WERI-Rb-1 (cell line): ENCODE measurements at regions not wholly inside any gene's neighbourhood (a gene's known extent, or its start where the extent isn't known, plus 50 kb on each side); places are given as distances from the start of the nearest gene placed in this dataset.

Experiments used
- DNase-seq: peaks from one replicate; pipeline ENCODE4 v3.0.0-alpha.2; 2020
- H3K27ac ChIP-seq: fragments of 250-450 bp; sonication (Bioruptor Pico); 2 replicates; pipeline ENCODE4 v1.5.1; 2020; ENCODE audit warnings: mild to moderate bottlenecking, moderate library complexity
- H3K27me3 ChIP-seq: fragments of 250-450 bp; sonication (Bioruptor Pico); 2 replicates; pipeline ENCODE4 v1.5.1; 2021; ENCODE audit warnings: mild to moderate bottlenecking, low read depth, moderate library complexity; ENCODE audit not compliant: insufficient read depth, severe bottlenecking
- H3K36me3 ChIP-seq: fragments of 250-450 bp; sonication (Bioruptor Pico); 2 replicates; pipeline ENCODE4 v1.5.1; 2020; ENCODE audit warnings: mild to moderate bottlenecking, moderate library complexity
- H3K4me3 ChIP-seq: 2 replicates; pipeline ENCODE4 v1.5.1; 2011; ENCODE audit warnings: low read depth, mild to moderate bottlenecking, control low read depth, low read length
- H3K9me3 ChIP-seq: fragments of 250-450 bp; sonication (Bioruptor Pico); 2 replicates; pipeline ENCODE4 v1.5.1; 2021; ENCODE audit warnings: mild to moderate bottlenecking, moderate library complexity; ENCODE audit not compliant: severe bottlenecking
- CTCF ChIP-seq: IDR thresholded peaks from 2 replicates; pipeline ENCODE4 v1.5.1; 2011; ENCODE audit warnings: low read depth, mild to moderate bottlenecking, control low read depth, inconsistent platforms, low read length

- H3K36me3 ChIP-seq, result no peaks in the 10 kb centered on the region
- no peak overlapping the region for H3K4me3 ChIP-seq
- no peaks in the 10 kb centered on the region for H3K9me3 ChIP-seq
- H3K27ac ChIP-seq, result no peak overlapping the region
- DNase-seq, result no peak
- no peaks in the 10 kb centered on the region for H3K27me3 ChIP-seq
- TF ChIP-seq CTCF, result no peak
Measured at GRCh38 chr6:81996414-81996813, 243.9 kb upstream of the TENT5A start.

- no peak overlapping the region for H3K27ac ChIP-seq
- H3K4me3 ChIP-seq, result no peak overlapping the region
- no peak for DNase-seq
- no peaks in the 10 kb centered on the region for H3K36me3 ChIP-seq
- TF ChIP-seq CTCF, result no peak
- H3K27me3 ChIP-seq, result no peaks in the 10 kb centered on the region
- H3K9me3 ChIP-seq, result no peaks in the 10 kb centered on the region
Measured at GRCh38 chr6:81995548-81996289, 243.2 kb upstream of the TENT5A start.

- DNase-seq, result no peak
- Histone ChIP-seq H3K36me3 (no peaks in the 10 kb centered on the region), H3K27ac (no peak overlapping the region), H3K9me3 (peaks cover 4% of the 10 kb centered on the region), H3K4me3 (no peak overlapping the region), H3K27me3 (no peaks in the 10 kb centered on the region)
- no peak for TF ChIP-seq CTCF
Measured at GRCh38 chr6:81988871-81989270, 236.4 kb upstream of the TENT5A start.

GRCh38 chr6:81988446-81988845, 236.0 kb upstream of the TENT5A start:
- TF ChIP-seq CTCF, result no peak
- peaks cover 4% of the 10 kb centered on the region for H3K9me3 ChIP-seq
- H3K36me3 ChIP-seq, result no peaks in the 10 kb centered on the region
- H3K4me3 ChIP-seq, result no peak overlapping the region
- H3K27ac ChIP-seq, result no peak overlapping the region
- DNase-seq, result no peak
- H3K27me3 ChIP-seq, result no peaks in the 10 kb centered on the region

- Histone ChIP-seq H3K27me3 (no peaks in the 10 kb centered on the region), H3K36me3 (no peaks in the 10 kb centered on the region), H3K27ac (no peak overlapping the region), H3K9me3 (peaks cover 4% of the 10 kb centered on the region), H3K4me3 (no peak overlapping the region)
- TF ChIP-seq CTCF, result no peak
- DNase-seq, result no peak
Measured at GRCh38 chr6:81987293-81987692, 234.8 kb upstream of the TENT5A start.

GRCh38 chr6:81985191-81985590, 232.7 kb upstream of the TENT5A start:
- TF ChIP-seq CTCF, result no peak
- Histone ChIP-seq H3K36me3 (no peaks in the 10 kb centered on the region), H3K27me3 (no peaks in the 10 kb centered on the region), H3K4me3 (no peak overlapping the region), H3K27ac (0 out of 2 replicates have a peak overlapping the region, but pooled peaks have one; percentile 8), H3K9me3 (peaks cover 4% of the 10 kb centered on the region)
- DNase-seq, result no peak
